Keratinocyte (primary cell): ENCODE measurements at regions not wholly inside any gene's neighbourhood (a gene's known extent, or its start where the extent isn't known, plus 50 kb on each side); places are given as distances from the start of the nearest gene placed in this dataset.

ENCODE experiments used
- EZH2 ChIP-seq: IDR thresholded peaks from one replicate; pipeline ENCODE4 v1.6.1; 2012; ENCODE audit warnings: inconsistent platforms, mild to moderate bottlenecking, low read length, moderate library complexity
- TF ChIP-seq, protein P1 (sequence below), 3 experiments: IDR thresholded peaks in 1 of 3; conservative IDR thresholded peaks in 1 of 3; optimal IDR thresholded peaks in 1 of 3; 2 replicates in 2 of 3; 3 replicates in 1 of 3; pipeline versions ENCODE3 to v1.5.1; 2011; ENCODE audit warnings: low read length in 3 of 3, mild to moderate bottlenecking in 3 of 3, moderate library complexity in 2 of 3, control low read depth in 1 of 3, inconsistent platforms in 1 of 3; ENCODE audit not compliant: insufficient read depth in 2 of 3; ENCODE audit errors: extremely low read depth in 1 of 3

DNA sequence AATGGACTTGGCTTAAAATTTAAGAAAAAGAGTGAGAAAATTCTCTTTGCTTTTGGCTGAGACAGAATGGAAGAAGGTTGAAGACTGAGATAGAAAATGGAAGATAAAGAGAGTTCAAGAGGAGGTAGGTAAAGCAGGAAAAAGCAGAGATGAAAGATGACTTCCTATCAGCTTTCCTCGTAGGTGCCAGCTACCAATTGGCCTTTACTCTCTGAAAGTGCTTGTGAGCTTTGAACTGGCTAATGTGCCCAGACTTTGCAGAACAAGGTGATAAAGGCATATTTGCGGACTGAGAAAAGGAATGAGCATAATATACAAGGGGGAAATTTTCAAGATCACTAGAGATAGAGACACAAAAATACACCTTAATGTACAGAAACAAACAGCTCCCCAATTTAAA lies 54.7 kb upstream of the UBE2E3 start:
- TF ChIP-seq, protein P1, sequence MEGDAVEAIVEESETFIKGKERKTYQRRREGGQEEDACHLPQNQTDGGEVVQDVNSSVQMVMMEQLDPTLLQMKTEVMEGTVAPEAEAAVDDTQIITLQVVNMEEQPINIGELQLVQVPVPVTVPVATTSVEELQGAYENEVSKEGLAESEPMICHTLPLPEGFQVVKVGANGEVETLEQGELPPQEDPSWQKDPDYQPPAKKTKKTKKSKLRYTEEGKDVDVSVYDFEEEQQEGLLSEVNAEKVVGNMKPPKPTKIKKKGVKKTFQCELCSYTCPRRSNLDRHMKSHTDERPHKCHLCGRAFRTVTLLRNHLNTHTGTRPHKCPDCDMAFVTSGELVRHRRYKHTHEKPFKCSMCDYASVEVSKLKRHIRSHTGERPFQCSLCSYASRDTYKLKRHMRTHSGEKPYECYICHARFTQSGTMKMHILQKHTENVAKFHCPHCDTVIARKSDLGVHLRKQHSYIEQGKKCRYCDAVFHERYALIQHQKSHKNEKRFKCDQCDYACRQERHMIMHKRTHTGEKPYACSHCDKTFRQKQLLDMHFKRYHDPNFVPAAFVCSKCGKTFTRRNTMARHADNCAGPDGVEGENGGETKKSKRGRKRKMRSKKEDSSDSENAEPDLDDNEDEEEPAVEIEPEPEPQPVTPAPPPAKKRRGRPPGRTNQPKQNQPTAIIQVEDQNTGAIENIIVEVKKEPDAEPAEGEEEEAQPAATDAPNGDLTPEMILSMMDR (optimal IDR thresholded peaks at IDR 0.05 in 1 of 3, IDR thresholded peaks at IDR 0.05 in 1 of 3, conservative IDR thresholded peaks at IDR 0.05 in 1 of 3; ENCODE audit: extremely low read depth in 1 of 3, insufficient read depth in 2 of 3, low read length in 3 of 3), result no peak
- no peak for TF ChIP-seq EZH2
